Rectal smooth muscle tissue (tissue), 1 donor: ENCODE measurements at regions not wholly inside any gene's neighbourhood (a gene's known extent, or its start where the extent isn't known, plus 50 kb on each side); places are given as distances from the start of the nearest gene placed in this dataset.
A peak's percentile ranks its signal among the peaks of the same experiment; 100 is the strongest.
"Not testable (repeated sequence)": the region's sequence is repeated elsewhere in the genome, so short reads cannot be mapped to it uniquely, and the experiment has no call there.

Experiments
- H3K27ac ChIP-seq: one replicate; pipeline ENCODE4 v1.7.0; 2013; ENCODE audit warnings: low read depth, low read length, inconsistent platforms
- H3K27me3 ChIP-seq: one replicate; pipeline ENCODE4 v1.7.0; 2013; ENCODE audit warnings: low read length; ENCODE audit not compliant: control insufficient read depth, insufficient read depth
- H3K36me3 ChIP-seq: one replicate; pipeline ENCODE4 v1.7.0; 2013; ENCODE audit warnings: low read length; ENCODE audit not compliant: control insufficient read depth, insufficient read depth
- H3K4me1 ChIP-seq: one replicate; pipeline ENCODE4 v1.7.0; 2013; ENCODE audit warnings: low read length; ENCODE audit not compliant: control insufficient read depth, insufficient read depth
- H3K4me3 ChIP-seq: one replicate; pipeline ENCODE4 v1.7.0; 2013; ENCODE audit warnings: low read length
- H3K9ac ChIP-seq: one replicate; pipeline ENCODE4 v1.7.0; 2013; ENCODE audit warnings: low read length

DNA sequence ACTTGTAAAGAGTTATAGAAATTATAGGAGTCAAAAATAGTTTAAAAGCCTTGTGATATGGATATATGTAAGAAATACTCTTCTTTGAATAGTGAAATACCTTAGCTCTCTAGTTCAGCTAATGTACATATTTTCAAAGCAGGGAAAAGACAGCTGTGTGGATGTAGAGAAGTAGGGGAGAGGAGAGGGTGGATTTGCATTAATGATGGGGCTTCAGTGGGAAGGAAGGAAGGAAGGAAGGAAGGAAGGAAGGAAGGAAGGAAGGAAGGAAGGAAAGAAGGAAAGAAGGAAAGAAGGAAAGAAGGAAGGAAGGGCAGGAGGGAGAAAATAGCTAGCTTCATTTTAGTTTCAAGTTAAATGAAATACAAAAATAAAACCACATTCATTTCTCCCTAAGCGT is 62.4 kb upstream of the RGS1 start:
- H3K36me3 ChIP-seq: no peaks in the 10 kb centered on the region
- peak overlapping the region; percentile 80 for H3K27ac ChIP-seq
- no peaks in the 10 kb centered on the region for H3K27me3 ChIP-seq
- no peak overlapping the region for H3K4me3 ChIP-seq
- H3K4me1 ChIP-seq: peaks cover 17% of the 10 kb centered on the region
- no peak overlapping the region for H3K9ac ChIP-seq

DNA sequence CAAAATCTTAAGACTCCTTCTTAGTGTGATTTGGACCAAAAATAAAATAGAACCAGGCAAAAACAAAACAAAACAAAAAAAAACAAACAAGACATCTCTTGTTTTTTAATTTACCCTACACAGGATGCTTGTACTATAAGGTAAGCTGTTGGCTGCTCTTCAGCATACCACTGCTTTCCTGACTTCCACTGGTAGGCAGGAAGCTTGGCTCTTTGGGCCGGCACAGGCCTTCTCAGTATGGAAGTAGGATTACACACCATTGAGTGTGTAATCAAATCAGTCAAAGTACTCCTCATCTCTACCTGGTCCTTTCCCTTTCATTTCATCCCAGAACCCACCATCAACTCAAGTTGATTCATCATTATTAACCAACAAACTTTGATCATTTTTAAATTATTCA is 61.9 kb upstream of the RGS1 start:
- H3K27me3 ChIP-seq: no peaks in the 10 kb centered on the region
- H3K4me3 ChIP-seq: no peak overlapping the region
- no peaks in the 10 kb centered on the region for H3K36me3 ChIP-seq
- no peak overlapping the region for H3K9ac ChIP-seq
- H3K27ac ChIP-seq: peak overlapping the region; percentile 80
- peaks cover 17% of the 10 kb centered on the region for H3K4me1 ChIP-seq

DNA sequence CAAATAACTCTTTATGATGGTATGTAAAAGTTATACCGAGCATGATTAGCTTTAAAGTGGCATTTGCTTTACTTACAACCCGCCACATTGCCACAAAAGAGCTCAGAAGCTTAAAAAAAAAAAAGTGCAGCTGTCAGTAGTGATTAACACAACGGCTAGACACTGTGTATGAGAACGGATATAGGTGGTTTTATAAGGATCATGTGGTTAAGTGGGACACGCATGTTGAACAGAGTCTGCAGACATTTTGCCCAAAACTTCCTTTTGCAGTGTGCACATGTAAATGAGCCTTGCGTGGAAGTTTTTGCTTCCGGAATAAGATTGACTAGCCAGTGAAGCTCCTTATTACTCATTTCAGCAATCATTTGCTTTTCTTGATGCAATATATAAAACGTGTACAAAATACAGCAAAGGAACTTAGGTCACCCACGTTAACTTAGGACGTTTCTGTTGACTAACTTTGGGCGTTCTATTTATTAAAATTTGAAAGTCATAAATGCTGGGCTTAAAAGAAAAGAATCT is 58.7 kb upstream of the RGS1 start:
- peaks cover 17% of the 10 kb centered on the region for H3K4me1 ChIP-seq
- H3K9ac ChIP-seq: no peak overlapping the region
- H3K27me3 ChIP-seq: no peaks in the 10 kb centered on the region
- no peak overlapping the region for H3K4me3 ChIP-seq
- no peaks in the 10 kb centered on the region for H3K36me3 ChIP-seq
- no peak overlapping the region for H3K27ac ChIP-seq

DNA sequence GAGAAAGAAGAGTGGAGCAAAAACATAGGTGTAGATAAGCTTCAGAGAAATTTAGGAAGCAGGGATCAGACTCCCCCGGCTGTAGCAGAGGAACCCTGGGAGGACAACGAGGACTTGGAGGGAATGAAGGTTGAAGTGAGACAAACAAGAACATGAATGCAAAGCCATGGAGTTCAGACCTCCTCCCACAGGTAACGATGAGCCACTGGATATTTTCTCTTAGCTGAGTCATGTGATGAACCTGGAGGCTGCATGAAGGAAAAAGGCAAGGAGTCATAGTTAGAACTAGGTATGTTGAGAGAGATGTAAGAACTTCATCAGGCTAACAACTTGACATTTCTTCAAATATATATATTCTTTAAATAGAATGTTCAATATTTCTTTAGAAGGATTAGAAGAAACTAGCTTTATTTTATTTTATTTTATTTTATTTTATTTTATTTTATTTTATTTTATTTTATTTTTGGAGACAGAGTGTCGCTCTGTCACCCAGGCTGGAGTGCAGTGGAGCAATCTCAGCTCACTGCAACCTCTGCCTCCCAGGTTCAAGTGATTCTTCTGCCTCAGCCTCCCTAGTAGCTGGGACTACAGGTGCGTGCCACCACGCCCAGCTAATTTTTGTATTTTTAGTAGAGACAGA is 57.7 kb upstream of the RGS1 start:
- not testable (repeated sequence) for H3K27ac ChIP-seq

DNA sequence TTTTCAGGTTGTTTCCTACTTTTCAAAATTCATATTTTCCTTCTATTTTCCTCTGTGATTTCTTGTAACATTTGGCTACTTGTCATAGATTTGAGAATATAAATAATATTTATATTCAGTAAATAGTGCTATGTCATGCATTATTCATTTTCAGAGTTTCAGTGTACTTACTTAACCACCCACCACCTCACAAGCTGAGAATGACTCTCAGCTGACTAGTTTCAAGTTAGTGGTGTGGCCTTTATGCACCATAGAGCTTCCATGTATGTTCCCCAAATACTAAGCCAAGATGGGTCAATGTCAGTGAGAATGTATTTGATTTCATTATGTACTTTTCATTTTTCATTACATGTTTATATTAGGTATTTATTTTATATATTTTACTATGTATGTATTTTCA is 56.9 kb upstream of the RGS1 start:
- H3K36me3 ChIP-seq: no peaks in the 10 kb centered on the region
- H3K27ac ChIP-seq: no peak overlapping the region
- no peaks in the 10 kb centered on the region for H3K27me3 ChIP-seq
- no peak overlapping the region for H3K4me3 ChIP-seq
- H3K4me1 ChIP-seq: peaks cover 11% of the 10 kb centered on the region
- H3K9ac ChIP-seq: no peak overlapping the region

More for the DNA sequence above, 57.7 kb upstream of the RGS1 start:
- not testable (repeated sequence) for H3K36me3 ChIP-seq, H3K4me3 ChIP-seq, H3K9ac ChIP-seq, H3K27me3 ChIP-seq
- peaks cover 17% of the 10 kb centered on the region for H3K4me1 ChIP-seq

DNA sequence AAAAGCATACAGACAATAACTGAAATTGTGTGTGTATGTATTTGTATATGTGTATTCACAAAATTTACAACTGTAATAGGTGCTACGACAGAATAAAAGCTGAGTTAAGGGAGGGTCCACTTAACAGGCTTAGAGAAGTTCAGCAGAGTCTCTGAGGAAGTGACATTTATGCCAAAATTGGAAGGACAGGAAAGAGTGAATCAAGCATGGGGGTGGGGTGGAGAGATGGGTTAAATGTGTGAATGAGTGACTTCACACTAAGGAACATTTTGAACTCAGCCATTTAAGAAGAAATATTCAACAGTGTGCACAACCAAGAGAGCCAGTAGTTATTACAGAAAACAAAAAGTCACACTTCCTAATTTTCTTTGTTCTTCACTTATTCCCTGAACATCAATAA is 53.8 kb upstream of the RGS1 start:
- Histone ChIP-seq H3K27ac (no peak overlapping the region), H3K27me3 (no peaks in the 10 kb centered on the region), H3K9ac (no peak overlapping the region), H3K4me1 (peaks cover 3% of the 10 kb centered on the region), H3K36me3 (no peaks in the 10 kb centered on the region), H3K4me3 (no peak overlapping the region)

DNA sequence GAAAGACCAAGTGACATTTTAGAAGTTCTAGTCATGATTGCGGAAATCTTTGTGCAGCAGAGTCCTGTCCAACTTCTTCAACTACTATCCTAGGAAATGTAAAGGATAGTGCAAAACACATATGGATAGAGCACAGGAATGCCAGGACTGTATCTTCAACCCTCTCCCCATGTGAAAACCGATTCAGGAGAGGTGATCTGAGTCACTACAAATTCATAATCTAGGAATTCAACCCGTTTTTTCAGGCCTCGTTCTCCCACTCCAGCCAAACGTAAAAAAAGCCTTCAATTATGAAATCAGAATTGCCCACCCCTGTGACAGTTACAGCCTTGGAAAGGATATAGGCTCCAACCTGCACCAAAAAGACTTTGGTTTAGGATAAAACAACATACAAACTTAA is 52.9 kb upstream of the RGS1 start:
- no peak overlapping the region for H3K27ac ChIP-seq
- H3K27me3 ChIP-seq: no peaks in the 10 kb centered on the region
- H3K9ac ChIP-seq: no peak overlapping the region
- no peak overlapping the region for H3K4me3 ChIP-seq
- no peaks in the 10 kb centered on the region for H3K4me1 ChIP-seq
- no peaks in the 10 kb centered on the region for H3K36me3 ChIP-seq

DNA sequence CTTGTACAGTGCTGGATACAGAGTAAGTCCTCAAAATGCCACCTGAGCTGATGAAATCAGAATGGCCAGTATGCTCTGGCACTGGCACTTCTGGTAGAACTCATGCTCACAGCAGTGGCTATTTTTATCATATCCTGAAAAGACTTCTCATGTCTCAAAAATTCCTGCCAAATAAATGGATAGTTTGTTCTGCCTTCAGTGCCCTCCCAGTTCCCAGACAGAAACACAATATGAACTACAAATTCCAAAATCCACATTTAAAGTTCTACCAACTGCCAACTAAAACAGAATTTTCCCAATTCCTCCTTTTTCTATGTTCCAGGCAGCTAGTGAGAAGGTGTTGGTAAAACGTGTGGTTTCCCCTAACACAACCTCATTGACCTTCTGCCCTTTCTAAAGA is 51.4 kb upstream of the RGS1 start:
- H3K4me1 ChIP-seq: peaks cover 5% of the 10 kb centered on the region
- H3K27ac ChIP-seq: no peak overlapping the region
- H3K27me3 ChIP-seq: no peaks in the 10 kb centered on the region
- no peak overlapping the region for H3K9ac ChIP-seq
- no peak overlapping the region for H3K4me3 ChIP-seq
- no peaks in the 10 kb centered on the region for H3K36me3 ChIP-seq
